Large intestine (tissue), 3 donors: ENCODE measurements at regions not wholly inside any gene's neighbourhood (a gene's known extent, or its start where the extent isn't known, plus 50 kb on each side); places are given as distances from the start of the nearest gene placed in this dataset.
A peak's percentile ranks its signal among the peaks of the same experiment; 100 is the strongest.

Experiments used
- DNase-seq, 2 donors: peaks; one replicate each; pipeline versions ENCODE4 v3.0.0 to v3.0.0-alpha.2; 2013
- H3K27ac ChIP-seq: one replicate; pipeline ENCODE4 v1.5.1; 2013; ENCODE audit warnings: low read length
- H3K27me3 ChIP-seq: 2 replicates; pipeline ENCODE4 v1.6.1; 2013; ENCODE audit warnings: low read length; ENCODE audit not compliant: control insufficient read depth, insufficient read depth
- H3K36me3 ChIP-seq: 2 replicates; pipeline ENCODE4 v1.6.1; 2013; ENCODE audit warnings: low read length; ENCODE audit not compliant: control insufficient read depth, insufficient read depth
- H3K4me1 ChIP-seq: one replicate; pipeline ENCODE4 v1.6.1; 2013; ENCODE audit warnings: low read length; ENCODE audit not compliant: control insufficient read depth, insufficient read depth
- H3K4me3 ChIP-seq: one replicate; pipeline ENCODE4 v1.5.1; 2013; ENCODE audit warnings: low read length
- H3K9me3 ChIP-seq: one replicate; pipeline ENCODE4 v1.6.1; 2013; ENCODE audit warnings: mild to moderate bottlenecking, low read depth, low read length, moderate library complexity; ENCODE audit not compliant: control insufficient read depth
- WGBS: methylation state at CpG from one replicate; pipeline ENCODE4 v1.1.5; 2013; ENCODE audit warnings: low lambda C conversion rate; ENCODE audit not compliant: insufficient coverage; 5-methylcytosine and 5-hydroxymethylcytosine counted together

- H3K4me1 ChIP-seq: no peaks in the 10 kb centered on the region
- H3K36me3 ChIP-seq: no peaks in the 10 kb centered on the region
- H3K27me3 ChIP-seq: no peaks in the 10 kb centered on the region
- no peak for DNase-seq
- no peak overlapping the region for H3K4me3 ChIP-seq
- no peak overlapping the region for H3K27ac ChIP-seq
- H3K9me3 ChIP-seq: no peaks in the 10 kb centered on the region
- WGBS: 83% methylated on average over 2 of the region's 2 CpGs
Observed at GRCh38 chr18:69308619-69309018, 92.1 kb upstream of the DOK6 start.

- H3K36me3 ChIP-seq: no peaks in the 10 kb centered on the region
- DNase-seq: no peak
- H3K27ac ChIP-seq: no peak overlapping the region
- H3K4me3 ChIP-seq: no peak overlapping the region
- H3K4me1 ChIP-seq: peaks cover 16% of the 10 kb centered on the region
- no peaks in the 10 kb centered on the region for H3K9me3 ChIP-seq
- H3K27me3 ChIP-seq: no peaks in the 10 kb centered on the region
Observed at GRCh38 chr18:69326094-69326493, 74.6 kb upstream of the DOK6 start.

- WGBS: no CpG with 5 or more reads among the region's 13 CpGs
- no peak for DNase-seq
- Histone ChIP-seq H3K9me3 (no peaks in the 10 kb centered on the region), H3K27me3 (no peaks in the 10 kb centered on the region), H3K27ac (no peak overlapping the region), H3K36me3 (no peaks in the 10 kb centered on the region), H3K4me3 (no peak overlapping the region), H3K4me1 (peaks cover 16% of the 10 kb centered on the region)
Observed at GRCh38 chr18:69328086-69328485, 72.6 kb upstream of the DOK6 start.

DNA sequence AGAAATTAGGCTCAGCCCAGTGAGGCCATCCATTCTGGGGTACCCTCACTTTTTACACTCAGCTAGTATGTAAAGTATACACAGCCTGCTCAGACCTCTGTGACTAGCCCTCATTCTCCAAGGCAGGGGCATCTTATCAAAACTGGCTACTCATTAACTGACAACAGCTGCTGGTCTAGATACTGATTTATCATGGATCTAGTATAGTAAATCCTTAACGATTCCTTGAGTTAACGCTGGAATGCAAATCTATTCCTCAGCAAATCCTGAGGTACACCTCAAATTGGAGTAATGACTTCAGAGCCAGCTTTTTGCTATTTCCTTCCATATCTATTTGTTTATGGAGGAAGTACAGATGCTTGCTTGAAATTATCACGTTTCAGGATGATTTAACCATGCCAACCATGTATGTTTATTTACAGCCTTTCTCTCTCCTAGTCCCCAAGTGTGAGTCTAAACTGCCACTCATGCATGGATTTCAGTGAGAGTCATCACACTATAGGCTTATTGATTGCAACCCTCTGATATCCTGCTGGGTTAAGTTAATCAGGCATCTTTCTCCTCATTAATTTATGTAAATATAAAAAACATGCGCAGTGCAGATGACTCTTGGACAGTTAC is 70.2 kb upstream of the DOK6 start:
- Histone ChIP-seq H3K4me1 (peaks cover 16% of the 10 kb centered on the region), H3K27ac (peak overlapping the region; percentile 71), H3K4me3 (no peak overlapping the region), H3K36me3 (no peaks in the 10 kb centered on the region), H3K27me3 (no peaks in the 10 kb centered on the region), H3K9me3 (no peaks in the 10 kb centered on the region)
- DNase-seq: peak; percentile 25 to 68
- WGBS: no CpG with 5 or more reads among the region's 4 CpGs

- H3K4me3 ChIP-seq: no peak overlapping the region
- no peaks in the 10 kb centered on the region for H3K27me3 ChIP-seq
- no peaks in the 10 kb centered on the region for H3K4me1 ChIP-seq
- H3K27ac ChIP-seq: no peak overlapping the region
- DNase-seq: no peak
- H3K9me3 ChIP-seq: no peaks in the 10 kb centered on the region
- WGBS: no CpG with 5 or more reads among the region's 7 CpGs
- no peaks in the 10 kb centered on the region for H3K36me3 ChIP-seq
Observed at GRCh38 chr18:69349912-69350597, 50.6 kb upstream of the DOK6 start.
